ENCODE measurements at regions not wholly inside any gene's neighbourhood (a gene's known extent, or its start where the extent isn't known, plus 50 kb on each side); places are given as distances from the start of the nearest gene placed in this dataset.
"Not testable (repeated sequence)": the region's sequence is repeated elsewhere in the genome, so short reads cannot be mapped to it uniquely, and the experiment has no call there.

GRCh38 chr5:71771191-71771590 lies 52.1 kb downstream of the CARTPT start:
- DNase-seq: no peak

- DNase-seq: no peak
These were observed 59.7 kb downstream of the CARTPT start for GRCh38 chr5:71778678-71779276.

GRCh38 chr5:71780597-71780996 lies 61.5 kb downstream of the CARTPT start:
- no peak for DNase-seq

GRCh38 chr5:71782393-71782770 lies 63.3 kb downstream of the CARTPT start:
- DNase-seq: no peak

- DNase-seq: peak; percentile 72
These were observed 64.0 kb downstream of the CARTPT start for GRCh38 chr5:71782771-71783770.

GRCh38 chr5:71783891-71784290 lies 64.8 kb downstream of the CARTPT start:
- DNase-seq: no peak

GRCh38 chr5:71786337-71787055 lies 67.4 kb downstream of the CARTPT start:
- DNase-seq: no peak

GRCh38 chr5:71788794-71789193 lies 69.7 kb downstream of the CARTPT start:
- DNase-seq: no peak

- no peak for DNase-seq
These were observed 70.7 kb downstream of the CARTPT start for GRCh38 chr5:71789746-71790145.

GRCh38 chr5:71790433-71790832 lies 71.4 kb downstream of the CARTPT start:
- DNase-seq: no peak

GRCh38 chr5:71792041-71792440 lies 73.0 kb downstream of the CARTPT start:
- DNase-seq: not testable (repeated sequence)

- no peak for DNase-seq
These were observed 75.1 kb downstream of the CARTPT start for GRCh38 chr5:71794061-71794695.

- no peak for DNase-seq
These were observed 83.6 kb downstream of the CARTPT start for GRCh38 chr5:71802673-71803072.

GRCh38 chr5:71806711-71807110 lies 87.6 kb downstream of the CARTPT start:
- no peak for DNase-seq

GRCh38 chr5:71807909-71808308 lies 88.8 kb downstream of the CARTPT start:
- DNase-seq: no peak

- DNase-seq: no peak
These were observed 90.4 kb downstream of the CARTPT start for GRCh38 chr5:71809446-71809845.

GRCh38 chr5:71810023-71810422 lies 90.9 kb downstream of the CARTPT start:
- peak; percentile 15 for DNase-seq

- DNase-seq: no peak
These were observed 91.6 kb downstream of the CARTPT start for GRCh38 chr5:71810471-71811195.

- no peak for DNase-seq
These were observed 92.7 kb downstream of the CARTPT start for GRCh38 chr5:71811779-71812178.

GRCh38 chr5:71816307-71816706 lies 97.2 kb downstream of the CARTPT start:
- DNase-seq: no peak

GRCh38 chr5:71817891-71818290 lies 98.8 kb downstream of the CARTPT start:
- no peak for DNase-seq

GRCh38 chr5:71821029-71821428 lies 102.0 kb downstream of the CARTPT start:
- no peak for DNase-seq

All from right kidney (tissue), 1 donor.